Right lobe of liver (tissue), 6 donors: ENCODE measurements at regions not wholly inside any gene's neighbourhood (a gene's known extent, or its start where the extent isn't known, plus 50 kb on each side); places are given as distances from the start of the nearest gene placed in this dataset.

Experiments
- ATAC-seq, 4 donors: fragments of 200-7000 bp; cut with Tn5 transposase; one replicate each; pipeline ENCODE4 v1.9.1; 2020; ENCODE audit warnings: mild to moderate bottlenecking in 4 of 4, moderate library complexity in 4 of 4
- DNase-seq, 3 donors: peaks; one replicate each; pipeline ENCODE4 v3.0.0-alpha.2; 2020
- H3K27ac ChIP-seq, 3 donors: fragments of 200-600 bp; one replicate each; pipeline ENCODE4 v1.8.0; 2022
- H3K27me3 ChIP-seq, 2 donors: fragments of 200-600 bp; one replicate each; pipeline ENCODE4 v1.8.0; 2022
- H3K36me3 ChIP-seq, 4 donors: fragments of 200-600 bp; sonication (generic) in 1 of 4; one replicate each; pipeline versions ENCODE4 v1.5.1 to v1.8.0; 2017 to 2022; ENCODE audit warnings: control low read depth in 1 of 4
- H3K4me1 ChIP-seq, 4 donors: fragments of 200-600 bp; sonication (generic) in 1 of 4; one replicate each; pipeline versions ENCODE4 v1.5.1 to v1.8.0; 2017 to 2022; ENCODE audit warnings: control low read depth in 1 of 4
- H3K4me3 ChIP-seq, 3 donors: fragments of 200-600 bp; one replicate each; pipeline ENCODE4 v1.8.0; 2022
- H3K9me3 ChIP-seq, 4 donors: fragments of 200-600 bp; sonication (generic) in 1 of 4; one replicate each; pipeline versions ENCODE4 v1.5.1 to v1.8.0; 2017 to 2022; ENCODE audit warnings: control low read depth in 1 of 4
- CTCF ChIP-seq, 4 donors: fragments of 200-600 bp in 3 of 4; fragments of 450-650 bp in 1 of 4; IDR thresholded peaks; one replicate each; pipeline versions ENCODE4 v1.5.1 to v1.8.0; 2016 to 2022; ENCODE audit warnings: antibody characterized with exemption in 4 of 4, mild to moderate bottlenecking in 2 of 4
- POLR2A ChIP-seq: fragments of 450-650 bp; IDR thresholded peaks from one replicate; pipeline ENCODE4 v1.6.1; 2017; ENCODE audit warnings: antibody characterized with exemption, mild to moderate bottlenecking
- WGBS: methylation state at CpG from one replicate; pipeline ENCODE4 v1.1.6; 2018; ENCODE audit warnings: low coverage, low lambda C conversion rate; ENCODE audit not compliant: insufficient coverage; ENCODE audit errors: missing lambda C conversion rate; 5-methylcytosine and 5-hydroxymethylcytosine counted together
- intact Hi-C, 2 donors: fragments of 100-400 bp; cut with DNase I; formaldehyde crosslinking; loops; one replicate each; pipeline versions ENCODE4 v1.11.2 to v1.14.1; 2022
- donor health status: DM: no; HTN: yes; CAD: no.
- donor health status: DM: no; HTN: no; CAD: no.
- donor health status: DM: no; HTN: no; CAD: no.
- donor health status: DM: no; HTN: yes; CAD: no.
- donor health status: DM: no; HTN: yes; CAD: no.

- Histone ChIP-seq H3K9me3 (no peaks in the 10 kb centered on the region), H3K4me1 (no peaks in the 10 kb centered on the region), H3K27me3 (no peaks in the 10 kb centered on the region), H3K4me3 (no peak overlapping the region), H3K27ac (no peak overlapping the region), H3K36me3 (no peaks in the 10 kb centered on the region)
- intact Hi-C loops: no loop called here
- 43% methylated on average over 5 of the region's 5 CpGs for WGBS
- TF ChIP-seq CTCF (IDR thresholded peaks at IDR 0.05) (no peak), POLR2A (no peak)
- DNase-seq (no peak), ATAC-seq (no peak)
Observed at GRCh38 chr5:8329773-8330172, 460.8 kb downstream of the MTRR start.

- no peak for DNase-seq
- Histone ChIP-seq H3K36me3 (no peaks in the 10 kb centered on the region), H3K27ac (no peak overlapping the region), H3K27me3 (no peaks in the 10 kb centered on the region), H3K4me3 (no peak overlapping the region), H3K4me1 (no peaks in the 10 kb centered on the region), H3K9me3 (no peaks in the 10 kb centered on the region)
- no peak for ATAC-seq
- intact Hi-C loops: no loop called here
- no peak for TF ChIP-seq POLR2A
- no peak for TF ChIP-seq CTCF (IDR thresholded peaks at IDR 0.05)
- 78% methylated on average over 9 of the region's 11 CpGs for WGBS
Observed at GRCh38 chr5:8332666-8333445, 463.9 kb downstream of the MTRR start.

- intact Hi-C loops: no loop called here
- TF ChIP-seq POLR2A: no peak
- TF ChIP-seq CTCF (IDR thresholded peaks at IDR 0.05): no peak
- Histone ChIP-seq H3K9me3 (no peaks in the 10 kb centered on the region), H3K27me3 (no peaks in the 10 kb centered on the region), H3K27ac (no peak overlapping the region), H3K4me1 (no peaks in the 10 kb centered on the region), H3K36me3 (no peaks in the 10 kb centered on the region), H3K4me3 (no peak overlapping the region)
- WGBS: 46% methylated on average over 5 of the region's 5 CpGs
- DNase-seq (no peak), ATAC-seq (no peak)
Observed at GRCh38 chr5:8333485-8333884, 464.5 kb downstream of the MTRR start.

GRCh38 chr5:8333977-8334376 lies 465.0 kb downstream of the MTRR start:
- intact Hi-C loops: no loop called here
- Histone ChIP-seq H3K4me3 (no peak overlapping the region), H3K4me1 (no peaks in the 10 kb centered on the region), H3K27ac (no peak overlapping the region), H3K36me3 (no peaks in the 10 kb centered on the region), H3K9me3 (no peaks in the 10 kb centered on the region), H3K27me3 (no peaks in the 10 kb centered on the region)
- WGBS: 18% methylated on average over 1 of the region's 1 CpG
- ATAC-seq (no peak), DNase-seq (no peak)
- TF ChIP-seq CTCF (IDR thresholded peaks at IDR 0.05) (no peak), POLR2A (no peak)
